ENCODE measurements at regions not wholly inside any gene's neighbourhood (a gene's known extent, or its start where the extent isn't known, plus 50 kb on each side); places are given as distances from the start of the nearest gene placed in this dataset.

DNA sequence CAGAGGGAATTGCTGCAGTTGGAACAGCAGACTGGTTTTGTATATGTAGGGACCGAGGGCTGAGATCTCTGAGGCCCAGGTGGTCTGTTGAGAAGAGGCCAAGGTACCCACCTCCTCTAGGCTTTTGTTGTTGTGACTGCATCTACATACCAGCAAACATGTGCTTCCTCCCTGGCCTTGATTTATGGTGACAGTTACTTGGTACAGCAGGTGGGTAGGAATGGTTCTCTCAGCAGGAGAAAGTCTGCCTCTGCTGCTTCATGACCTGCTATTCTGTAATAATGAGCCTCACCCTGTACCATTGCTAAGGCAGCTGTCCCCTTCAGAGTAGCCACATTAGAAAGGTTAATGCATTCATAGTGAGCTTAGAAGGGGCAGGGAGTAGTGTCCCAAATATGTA is 196.7 kb upstream of the PELI2 start:
- Mint-ChIP-seq H3K27me3 (ENCODE audit: insufficient read depth, unreplicated experiment) (no peaks in the 10 kb centered on the region), H3K27ac (ENCODE audit: unreplicated experiment) (no peak overlapping the region), H3K4me3 (ENCODE audit: unreplicated experiment) (no peak overlapping the region), H3K36me3 (ENCODE audit: insufficient read depth, unreplicated experiment) (no peaks in the 10 kb centered on the region), H3K4me1 (ENCODE audit: low read depth, unreplicated experiment) (peaks cover 5% of the 10 kb centered on the region), H3K9me3 (ENCODE audit: unreplicated experiment) (peaks cover 6% of the 10 kb centered on the region)
- intact Hi-C loops (cut with micrococcal nuclease; ENCODE audit: unreplicated experiment), result no loop called here
- Histone ChIP-seq H3K4me1 (no peaks in the 10 kb centered on the region), H3K27me3 (replicated peaks; ENCODE audit: control insufficient read depth, insufficient read depth, low read length) (no peaks in the 10 kb centered on the region), H3K4me3 (ENCODE audit: low read depth, low read length) (no peak overlapping the region), H3K36me3 (ENCODE audit: control insufficient read depth, insufficient read depth, low read length) (no peaks in the 10 kb centered on the region), H3K9me3 (no peaks in the 10 kb centered on the region)
- POLR2A ChIA-PET, result no interaction called here
- no TSS peak for BruUV-seq (replicated peaks)
- CTCF ChIA-PET, result no interaction called here
- no peak for TF ChIP-seq CTCF (IDR thresholded peaks at IDR 0.05; ENCODE audit: insufficient read depth in 1 of 2, low read depth in 1 of 2, low read length in 1 of 2, severe bottlenecking in 1 of 2, unreplicated experiment in 1 of 2)
- DNase-seq, result no peak

DNA sequence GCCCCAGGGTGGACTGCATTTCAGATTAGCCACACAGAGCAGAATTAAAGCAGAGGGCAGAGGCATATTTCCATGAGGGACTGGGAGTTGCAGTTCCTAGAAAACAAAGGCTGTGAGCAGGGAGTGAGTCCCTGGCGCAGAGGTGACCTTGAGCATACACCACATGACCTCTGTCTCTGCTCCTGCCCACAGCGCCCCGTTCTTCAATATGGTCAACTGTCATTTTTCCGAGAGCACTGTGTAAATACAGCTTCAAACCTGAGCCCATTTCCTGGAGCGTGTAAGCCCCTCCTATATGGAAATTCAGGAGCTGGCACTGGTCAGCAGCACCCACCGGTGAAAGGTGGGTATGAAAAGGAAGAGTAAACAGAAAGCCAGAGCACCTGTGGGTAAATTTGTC is 192.2 kb upstream of the PELI2 start:
- Mint-ChIP-seq H3K27me3 (ENCODE audit: insufficient read depth, unreplicated experiment) (no peaks in the 10 kb centered on the region), H3K4me3 (ENCODE audit: unreplicated experiment) (no peak overlapping the region)
- no peaks in the 10 kb centered on the region for H3K9me3 ChIP-seq

GRCh38 chr14:55927028-55927427 is 191.2 kb upstream of the PELI2 start:
- peak; percentile 7 to 41 for DNase-seq
- CTCF ChIA-PET, result no interaction called here
- Histone ChIP-seq H3K27me3 (replicated peaks; ENCODE audit: control insufficient read depth, insufficient read depth, low read length) (no peaks in the 10 kb centered on the region), H3K4me1 (0 out of 2 replicates have a peak, but pooled peaks cover 3% of the 10 kb centered on the region), H3K9me3 (no peaks in the 10 kb centered on the region), H3K36me3 (ENCODE audit: control insufficient read depth, insufficient read depth, low read length) (no peaks in the 10 kb centered on the region), H3K4me3 (ENCODE audit: low read depth, low read length) (no peak overlapping the region)
- Mint-ChIP-seq H3K4me1 (ENCODE audit: low read depth, unreplicated experiment) (peaks cover 3% of the 10 kb centered on the region), H3K9me3 (ENCODE audit: unreplicated experiment) (no peaks in the 10 kb centered on the region), H3K27me3 (ENCODE audit: insufficient read depth, unreplicated experiment) (no peaks in the 10 kb centered on the region), H3K36me3 (ENCODE audit: insufficient read depth, unreplicated experiment) (no peaks in the 10 kb centered on the region), H3K27ac (ENCODE audit: unreplicated experiment) (no peak overlapping the region), H3K4me3 (ENCODE audit: unreplicated experiment) (no peak overlapping the region)
- no peak for TF ChIP-seq CTCF (IDR thresholded peaks at IDR 0.05; ENCODE audit: insufficient read depth in 1 of 2, low read depth in 1 of 2, low read length in 1 of 2, severe bottlenecking in 1 of 2, unreplicated experiment in 1 of 2)
- no TSS peak for BruUV-seq (replicated peaks)
- POLR2A ChIA-PET, result no interaction called here
- intact Hi-C loops (cut with micrococcal nuclease; ENCODE audit: unreplicated experiment), result no loop called here

More for the DNA sequence above, 192.2 kb upstream of the PELI2 start:
- 0 out of 2 replicates have a peak, but pooled peaks cover 3% of the 10 kb centered on the region for H3K4me1 ChIP-seq
- no peaks in the 10 kb centered on the region for H3K4me1 Mint-ChIP-seq (ENCODE audit: low read depth, unreplicated experiment)
- CTCF ChIA-PET, result no interaction called here
- no peak overlapping the region for H3K27ac Mint-ChIP-seq (ENCODE audit: unreplicated experiment)
- no peak overlapping the region for H3K4me3 ChIP-seq (ENCODE audit: low read depth, low read length)
- no peaks in the 10 kb centered on the region for H3K9me3 Mint-ChIP-seq (ENCODE audit: unreplicated experiment)
- no peak for TF ChIP-seq CTCF (IDR thresholded peaks at IDR 0.05; ENCODE audit: insufficient read depth in 1 of 2, low read depth in 1 of 2, low read length in 1 of 2, severe bottlenecking in 1 of 2, unreplicated experiment in 1 of 2)
- no peaks in the 10 kb centered on the region for H3K36me3 ChIP-seq (ENCODE audit: control insufficient read depth, insufficient read depth, low read length)
- intact Hi-C loops (cut with micrococcal nuclease; ENCODE audit: unreplicated experiment), result no loop called here
- BruUV-seq (replicated peaks), result no TSS peak
- POLR2A ChIA-PET, result no interaction called here
- no peaks in the 10 kb centered on the region for H3K36me3 Mint-ChIP-seq (ENCODE audit: insufficient read depth, unreplicated experiment)
- no peaks in the 10 kb centered on the region for H3K27me3 ChIP-seq (replicated peaks; ENCODE audit: control insufficient read depth, insufficient read depth, low read length)
- DNase-seq, result no peak
